BJ (cell line): ENCODE measurements at regions not wholly inside any gene's neighbourhood (a gene's known extent, or its start where the extent isn't known, plus 50 kb on each side); places are given as distances from the start of the nearest gene placed in this dataset.

Experiments
- CTCF ChIA-PET: fragments of 350-600 bp; formaldehyde crosslinking; extraction: SDS; loops from one replicate; lab custom pipeline; 2021; ENCODE audit warnings: antibody characterized with exemption, inconsistent platforms; lab: Yijun Ruan, JAX
- POLR2A ChIA-PET: fragments of 300-600 bp; sonication (Branson Sonifier 250); formaldehyde crosslinking; extraction: SDS; loops from one replicate; lab custom pipeline; 2021; ENCODE audit warnings: antibody characterized with exemption; lab: Charles Lee
- DNase-seq: peaks from one replicate; pipeline ENCODE4 v3.0.0-alpha.2; 2011; ENCODE audit warnings: low read depth
- H3K27me3 ChIP-seq: 2 replicates; pipeline ENCODE4 v1.6.0; 2011; ENCODE audit warnings: low read length; ENCODE audit not compliant: control insufficient read depth, insufficient read depth
- H3K36me3 ChIP-seq: 2 replicates; pipeline ENCODE4 v1.5.1; 2011; ENCODE audit warnings: low read length; ENCODE audit not compliant: control insufficient read depth, insufficient read depth
- H3K4me3 ChIP-seq: 2 replicates; pipeline ENCODE4 v1.5.1; 2011; ENCODE audit warnings: low read depth, mild to moderate bottlenecking, control low read depth, low read length
- CTCF ChIP-seq: IDR thresholded peaks from 2 replicates; pipeline ENCODE4 v1.5.1; 2011; ENCODE audit warnings: low read depth, mild to moderate bottlenecking, control low read depth, inconsistent platforms, low read length, moderate library complexity; ENCODE audit not compliant: insufficient read depth

GRCh38 chrX:22691966-22692565 is 307.7 kb upstream of the DDX53 start:
- Histone ChIP-seq H3K27me3 (no peaks in the 10 kb centered on the region), H3K4me3 (no peak overlapping the region), H3K36me3 (no peaks in the 10 kb centered on the region)
- CTCF ChIA-PET, result no interaction called here
- POLR2A ChIA-PET, result no interaction called here
- no peak for TF ChIP-seq CTCF
- no peak for DNase-seq

- ChIA-PET CTCF (no interaction called here), POLR2A (no interaction called here)
- Histone ChIP-seq H3K4me3 (no peak overlapping the region), H3K36me3 (no peaks in the 10 kb centered on the region), H3K27me3 (no peaks in the 10 kb centered on the region)
- no peak for DNase-seq
- no peak for TF ChIP-seq CTCF
These were observed 301.6 kb upstream of the DDX53 start for GRCh38 chrX:22698151-22698550.

GRCh38 chrX:22699581-22700091 is 300.1 kb upstream of the DDX53 start:
- POLR2A ChIA-PET, result no interaction called here
- DNase-seq, result no peak
- CTCF ChIA-PET, result no interaction called here
- H3K27me3 ChIP-seq, result no peaks in the 10 kb centered on the region
- H3K4me3 ChIP-seq, result no peak overlapping the region
- no peak for TF ChIP-seq CTCF
- H3K36me3 ChIP-seq, result no peaks in the 10 kb centered on the region

GRCh38 chrX:22712942-22713341 is 286.8 kb upstream of the DDX53 start:
- no peak for DNase-seq
- Histone ChIP-seq H3K27me3 (no peaks in the 10 kb centered on the region), H3K36me3 (no peaks in the 10 kb centered on the region), H3K4me3 (no peak overlapping the region)
- CTCF ChIA-PET, result no interaction called here
- no peak for TF ChIP-seq CTCF
- POLR2A ChIA-PET, result no interaction called here

- CTCF ChIA-PET, result no interaction called here
- no peaks in the 10 kb centered on the region for H3K27me3 ChIP-seq
- TF ChIP-seq CTCF, result no peak
- no peak overlapping the region for H3K4me3 ChIP-seq
- H3K36me3 ChIP-seq, result no peaks in the 10 kb centered on the region
- POLR2A ChIA-PET, result no interaction called here
- no peak for DNase-seq
These were observed 269.2 kb upstream of the DDX53 start for GRCh38 chrX:22730542-22730941.
